Middle frontal gyrus (tissue), 1 donor: ENCODE measurements at regions not wholly inside any gene's neighbourhood (a gene's known extent, or its start where the extent isn't known, plus 50 kb on each side); places are given as distances from the start of the nearest gene placed in this dataset.

Experiments used
- DNase-seq: peaks from one replicate; pipeline ENCODE4 v3.0.0-alpha.2; 2015; ENCODE audit warnings: low spot score; ENCODE audit errors: extremely low spot score

DNA sequence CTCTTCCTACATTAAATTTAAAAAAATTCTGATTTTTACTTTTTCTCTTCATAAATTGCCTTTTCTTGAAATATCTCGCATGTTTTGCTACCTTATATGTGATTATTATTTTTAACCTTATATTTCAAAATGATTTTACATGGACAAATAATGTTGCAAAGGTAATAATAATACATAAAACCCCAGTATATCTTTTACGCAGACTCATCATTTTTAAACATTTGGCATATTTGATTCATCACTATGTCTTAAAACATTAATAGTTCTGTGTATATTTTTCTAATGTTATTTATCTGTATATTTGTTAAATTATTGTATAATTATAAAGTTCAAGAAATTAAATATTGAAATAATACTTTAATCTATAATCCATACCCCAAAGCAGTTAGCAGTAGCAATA is 350.8 kb downstream of the RPL10L start:
- DNase-seq, result no peak

DNA sequence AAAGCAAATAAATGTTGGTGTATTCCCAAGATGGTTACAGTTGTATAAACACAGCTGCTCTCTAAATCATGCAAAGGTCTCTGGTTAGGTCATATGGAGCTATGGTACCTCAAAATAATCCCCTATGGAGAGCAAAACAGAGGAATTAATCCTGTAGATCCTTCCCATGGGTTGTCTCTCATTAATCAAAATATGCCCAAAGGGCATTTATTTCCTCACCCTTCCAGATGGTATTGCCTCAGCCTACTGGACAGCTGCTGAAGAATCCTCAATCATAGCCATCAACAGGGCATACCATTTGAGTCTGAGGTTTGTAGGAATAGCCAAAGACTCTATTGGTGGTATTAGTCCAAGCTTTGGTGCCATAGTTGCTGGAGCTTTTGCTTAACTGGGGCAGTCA is 360.9 kb downstream of the RPL10L start:
- no peak for DNase-seq

DNA sequence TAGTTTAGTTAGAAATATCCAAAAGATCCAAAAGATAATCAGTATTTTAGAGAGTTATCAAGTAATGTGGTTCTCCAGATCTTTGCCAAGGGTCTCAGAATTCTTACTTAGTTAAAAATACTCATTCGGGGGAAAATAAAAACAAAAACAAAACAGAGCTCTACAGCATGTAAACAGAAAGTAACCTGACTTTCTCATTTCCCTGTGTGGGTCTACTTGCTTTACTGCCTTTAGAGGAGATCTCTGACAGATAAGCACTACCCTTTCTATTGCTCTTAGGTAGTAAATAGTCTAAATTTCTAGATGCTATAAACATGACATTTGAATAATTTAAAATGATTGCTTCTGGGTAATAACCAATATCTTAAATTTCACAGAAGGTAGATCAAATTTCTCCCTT is 371.8 kb downstream of the RPL10L start:
- no peak for DNase-seq

DNA sequence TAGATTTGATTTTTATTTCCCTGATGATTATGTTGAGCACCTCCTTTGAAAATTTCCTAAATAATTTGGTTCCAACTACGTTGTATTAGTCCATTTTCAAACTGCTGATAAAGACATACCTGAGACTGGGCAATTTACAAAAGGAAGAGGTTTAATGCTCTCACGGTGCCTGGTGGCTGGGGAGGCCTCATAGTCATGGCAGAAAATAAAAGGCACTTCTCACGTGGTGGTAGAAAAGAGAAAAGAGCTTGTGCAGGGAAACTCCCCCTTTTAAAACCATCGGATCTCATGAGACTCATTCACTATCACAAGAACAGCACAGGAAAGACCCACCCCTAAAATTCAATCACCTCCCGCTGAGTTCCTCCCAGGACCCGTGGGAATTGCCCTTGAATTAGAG is 372.3 kb downstream of the RPL10L start:
- no peak for DNase-seq

DNA sequence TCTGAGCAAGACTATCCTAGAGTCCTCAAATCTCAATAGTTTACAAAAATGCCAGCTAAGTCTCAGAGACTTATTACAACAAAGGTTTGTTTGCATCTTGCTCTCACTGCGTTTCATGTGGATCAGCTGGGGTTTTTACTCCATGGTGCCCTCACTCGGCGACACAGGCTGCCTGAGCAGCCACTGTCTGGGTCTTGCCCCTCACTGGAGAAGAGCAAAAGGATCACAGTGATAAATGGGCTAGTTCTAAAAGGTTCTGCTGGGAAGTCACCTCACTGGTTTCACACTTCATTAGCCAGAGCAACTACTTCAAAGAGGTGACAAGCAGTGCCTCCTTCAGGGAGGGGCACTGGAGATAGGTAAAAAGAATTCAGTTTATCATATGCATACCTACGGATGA is 392.0 kb downstream of the RPL10L start:
- no peak for DNase-seq

DNA sequence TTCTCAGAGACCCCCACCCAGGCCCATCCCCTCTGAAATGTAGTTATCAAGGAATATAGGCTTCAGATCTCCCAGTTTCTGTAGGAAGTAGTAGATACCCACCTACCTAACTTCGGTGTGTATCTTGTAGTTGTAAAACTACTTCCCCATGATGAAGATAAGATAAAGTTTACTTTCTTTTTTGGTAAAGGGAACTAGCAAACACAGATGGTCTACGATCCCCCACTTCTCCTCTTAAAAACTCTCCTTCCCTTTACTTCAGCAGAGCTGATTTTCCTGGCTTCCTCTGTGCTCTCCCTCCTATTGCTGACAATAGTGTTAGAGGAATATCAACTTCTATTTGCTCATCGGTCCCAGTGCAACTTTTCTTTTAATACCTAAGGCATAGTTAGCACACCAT is 395.2 kb downstream of the RPL10L start:
- no peak for DNase-seq

DNA sequence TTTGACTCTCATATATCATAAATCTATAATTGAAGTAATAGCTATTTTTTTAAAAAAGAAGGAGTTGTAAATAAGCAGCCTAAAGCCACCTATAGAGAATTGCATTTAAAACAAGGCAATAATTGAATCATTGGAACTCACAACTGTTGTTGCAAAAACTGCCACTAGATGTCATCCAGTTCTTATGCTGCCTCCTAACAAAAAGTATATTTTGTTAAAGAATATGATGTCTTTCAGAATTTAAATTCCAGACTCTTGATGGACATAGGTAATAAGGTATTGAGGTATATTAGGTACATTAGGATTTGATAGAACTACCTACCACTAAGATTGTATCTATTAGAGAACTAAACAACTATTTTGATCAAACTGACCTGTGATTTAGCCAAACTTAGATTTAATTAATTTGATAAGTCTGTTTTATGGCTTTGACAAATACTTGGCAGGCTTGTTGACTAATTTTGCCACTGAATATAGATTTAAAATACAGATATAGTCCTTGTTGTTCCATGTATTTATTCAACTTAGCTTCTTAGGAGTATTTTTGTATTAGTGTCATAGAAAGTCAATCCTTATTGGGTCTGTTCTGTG is 401.4 kb downstream of the RPL10L start:
- no peak for DNase-seq

DNA sequence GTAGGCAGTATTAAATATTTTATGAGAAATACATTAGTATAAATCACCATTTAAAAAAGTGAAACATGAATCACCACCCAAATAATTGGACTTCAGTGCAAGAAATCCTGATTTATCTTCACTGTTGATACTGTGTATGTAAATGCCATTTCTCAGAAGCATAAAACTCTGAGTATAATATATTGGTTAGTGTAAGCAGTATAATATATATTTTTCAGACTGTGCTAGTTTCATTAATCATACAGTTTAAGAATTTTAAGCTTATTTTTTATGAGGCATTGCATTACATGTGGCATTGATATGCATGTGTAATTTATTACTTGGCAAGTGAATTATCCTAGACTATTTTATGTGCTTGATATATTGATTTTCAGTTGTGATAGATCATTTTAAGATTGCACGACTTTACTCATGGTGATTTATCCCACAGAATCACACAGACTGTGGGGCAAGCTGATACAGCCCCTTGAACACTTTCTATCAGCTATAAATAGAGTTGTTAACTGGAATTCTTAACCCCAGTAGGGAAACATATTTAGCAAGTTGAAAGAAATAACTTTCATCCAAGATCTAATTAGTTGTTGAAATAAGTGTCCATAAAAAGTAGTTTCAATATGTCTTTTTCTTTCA is 403.5 kb downstream of the RPL10L start:
- DNase-seq, result no peak

DNA sequence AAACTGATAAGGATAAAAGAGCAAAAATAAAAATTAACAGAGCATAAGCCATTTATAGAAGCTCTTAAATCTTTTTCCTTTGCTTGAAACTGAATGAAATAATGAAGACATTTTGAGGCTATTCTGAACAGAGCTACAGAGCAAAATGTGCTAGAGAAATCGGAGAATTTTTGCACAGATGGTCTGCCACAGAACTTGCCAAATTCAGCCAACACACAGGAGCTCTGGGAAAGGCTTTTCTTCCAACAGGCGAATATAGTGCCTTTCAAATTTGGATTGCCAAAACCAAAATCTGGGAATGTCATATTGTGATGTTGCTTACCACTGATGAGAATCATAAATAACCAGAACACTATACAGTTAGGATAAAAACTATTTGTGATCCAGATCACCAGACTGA is 406.3 kb downstream of the RPL10L start:
- peak; percentile 64 for DNase-seq

DNA sequence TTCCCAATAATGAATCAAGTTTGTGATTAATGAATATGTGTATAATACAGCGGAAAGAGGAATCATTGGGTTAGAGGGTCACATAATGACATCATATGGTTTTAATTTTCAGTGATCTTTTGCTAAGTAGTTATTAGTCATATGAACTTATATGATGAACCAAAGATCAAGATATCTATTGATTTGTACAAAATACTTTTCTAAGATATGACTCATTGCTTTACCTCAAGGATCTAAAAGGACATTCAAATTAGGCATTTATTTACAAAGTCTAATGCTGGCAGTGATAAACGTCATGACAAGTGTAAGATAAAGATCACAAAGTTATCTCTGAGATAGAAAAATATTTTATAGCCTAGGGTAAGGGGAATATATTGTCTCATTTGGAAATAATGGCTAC is 417.8 kb downstream of the RPL10L start:
- DNase-seq, result no peak

DNA sequence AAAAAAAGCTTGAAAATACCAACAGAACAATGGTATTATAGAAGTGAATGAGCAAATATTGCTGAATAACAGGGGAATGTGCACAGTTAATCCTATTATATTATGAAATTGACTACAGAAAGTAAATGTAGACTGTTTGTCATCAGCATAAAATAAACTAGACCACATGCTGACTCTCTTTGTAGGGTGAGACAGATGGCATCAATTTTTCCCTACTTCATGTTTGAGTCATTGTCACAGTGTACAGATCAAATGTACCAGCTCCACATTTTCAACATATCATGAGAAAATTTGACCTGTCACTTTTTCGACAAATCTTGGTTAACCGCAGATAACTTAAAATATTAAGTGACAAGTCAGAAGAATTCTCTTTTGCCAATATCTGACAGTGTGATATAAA is 421.0 kb downstream of the RPL10L start:
- no peak for DNase-seq

DNA sequence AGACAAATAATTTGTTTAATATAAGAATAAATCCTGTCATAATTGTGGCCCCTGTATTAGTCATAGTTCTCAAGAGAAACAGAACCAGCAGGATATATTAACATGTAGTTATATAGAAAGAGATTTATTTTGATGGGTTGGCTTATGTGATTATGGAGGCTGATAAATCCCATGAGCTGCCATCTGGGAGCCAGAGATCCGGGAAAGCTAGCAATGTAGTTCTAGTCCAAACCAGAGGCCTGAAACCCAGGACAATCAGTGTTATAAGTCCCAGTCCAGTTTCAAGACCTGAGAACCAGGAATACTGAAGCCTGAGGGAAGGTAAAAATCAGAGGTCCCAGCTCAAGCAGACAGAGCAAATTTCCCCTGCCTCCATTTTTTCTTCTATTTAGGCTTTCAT is 435.8 kb downstream of the RPL10L start:
- no peak for DNase-seq

DNA sequence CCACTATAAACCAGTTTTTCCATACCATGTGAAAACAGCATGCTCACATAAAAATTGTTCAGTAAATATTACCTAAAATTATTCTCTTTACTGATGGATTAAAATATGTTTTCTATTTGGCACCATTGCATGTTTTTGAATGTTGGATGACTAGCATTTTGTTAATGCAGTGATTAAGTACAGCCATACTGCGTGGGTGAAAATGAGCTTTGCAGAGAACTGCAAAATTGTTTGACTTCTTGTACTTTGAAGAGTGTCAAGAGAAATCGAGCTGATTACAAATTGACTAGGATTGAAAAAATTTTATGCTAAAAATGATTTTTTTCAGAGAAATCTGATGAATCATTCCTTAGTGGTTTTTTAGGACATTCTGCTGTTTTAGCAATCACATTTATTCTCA is 452.9 kb downstream of the RPL10L start:
- DNase-seq, result no peak

DNA sequence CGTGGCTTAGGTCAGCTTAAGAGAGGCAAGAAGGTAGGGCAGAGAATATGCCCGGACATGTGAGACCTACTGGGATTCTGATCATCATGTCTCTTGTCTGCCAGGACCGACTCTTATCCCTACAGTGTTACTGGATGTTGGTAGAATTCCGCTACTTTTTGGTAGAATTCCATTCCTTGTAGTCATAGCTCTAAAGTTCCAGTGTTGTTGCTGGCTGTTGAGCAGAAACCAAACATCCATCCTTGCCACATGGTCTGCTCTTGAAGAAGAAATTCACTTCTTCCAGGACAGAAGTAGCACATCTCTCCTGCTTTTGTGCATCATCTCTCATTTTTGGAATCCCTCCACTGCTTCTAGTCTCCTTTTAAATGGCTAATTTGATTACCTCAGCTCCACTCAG is 453.7 kb downstream of the RPL10L start:
- DNase-seq, result no peak
